HL-60 (cell line): ENCODE measurements at regions not wholly inside any gene's neighbourhood (a gene's known extent, or its start where the extent isn't known, plus 50 kb on each side); places are given as distances from the start of the nearest gene placed in this dataset.

Experiments used
- DNase-seq, 2 experiments: peaks; one replicate each; pipeline ENCODE4 v3.0.0-alpha.2; 2010 to 2020; ENCODE audit warnings: low read depth in 1 of 2, low spot score in 1 of 2
- H3K27ac ChIP-seq: fragments of 250-450 bp; sonication (Bioruptor Pico); replicated peaks from 2 replicates; pipeline ENCODE4 v1.5.1; 2020; ENCODE audit warnings: mild to moderate bottlenecking, moderate library complexity
- H3K27me3 ChIP-seq: fragments of 250-450 bp; sonication (Bioruptor Pico); 2 replicates; pipeline ENCODE4 v1.5.1; 2021; ENCODE audit warnings: mild to moderate bottlenecking, moderate library complexity; ENCODE audit not compliant: insufficient read depth, poor library complexity, severe bottlenecking
- H3K4me3 ChIP-seq: replicated peaks from 2 replicates; pipeline ENCODE4 v1.5.1; 2011; ENCODE audit warnings: mild to moderate bottlenecking, control low read depth, low read length; ENCODE audit not compliant: insufficient read depth
- CTCF ChIP-seq: IDR thresholded peaks from one replicate; pipeline ENCODE4 v1.5.1; 2011; ENCODE audit warnings: low read length, control low read depth, inconsistent platforms; ENCODE audit not compliant: insufficient read depth
- GABPA ChIP-seq: IDR thresholded peaks from 2 replicates; pipeline ENCODE4 v1.6.1; 2012; ENCODE audit warnings: low read depth
- POLR2AphosphoS5 ChIP-seq: IDR thresholded peaks from 2 replicates; pipeline ENCODE4 v1.6.1; 2012; ENCODE audit warnings: low read depth
- REST ChIP-seq: IDR thresholded peaks from 2 replicates; pipeline ENCODE4 v1.6.1; 2012; ENCODE audit warnings: low read depth; ENCODE audit not compliant: insufficient replicate concordance
- SPI1 ChIP-seq: IDR thresholded peaks from 2 replicates; pipeline ENCODE4 v1.6.1; 2012; ENCODE audit warnings: low read depth, mild to moderate bottlenecking, borderline replicate concordance

GRCh38 chr3:22319446-22319845 lies 568.4 kb upstream of the ZNF385D start:
- TF ChIP-seq POLR2AphosphoS5 (no peak), SPI1 (no peak), CTCF (no peak), GABPA (no peak)
- Histone ChIP-seq H3K27ac (no peak overlapping the region), H3K27me3 (no peaks in the 10 kb centered on the region), H3K4me3 (no peak overlapping the region)
- DNase-seq = no peak

- Histone ChIP-seq H3K27me3 (no peaks in the 10 kb centered on the region), H3K27ac (no peak overlapping the region), H3K4me3 (no peak overlapping the region)
- DNase-seq = no peak
- no peak for TF ChIP-seq GABPA
- TF ChIP-seq SPI1 = no peak
- TF ChIP-seq CTCF = no peak
- TF ChIP-seq POLR2AphosphoS5 = no peak
- TF ChIP-seq REST = no peak
These were observed 571.9 kb upstream of the ZNF385D start for GRCh38 chr3:22322861-22323260.

GRCh38 chr3:22326305-22326704 lies 575.3 kb upstream of the ZNF385D start:
- TF ChIP-seq CTCF (no peak), GABPA (no peak), REST (no peak), POLR2AphosphoS5 (no peak), SPI1 (no peak)
- Histone ChIP-seq H3K27me3 (no peaks in the 10 kb centered on the region), H3K27ac (no peak overlapping the region), H3K4me3 (no peak overlapping the region)
- no peak for DNase-seq

- Histone ChIP-seq H3K27me3 (no peaks in the 10 kb centered on the region), H3K27ac (no peak overlapping the region), H3K4me3 (no peak overlapping the region)
- no peak for DNase-seq
- TF ChIP-seq POLR2AphosphoS5 (no peak), GABPA (no peak)
These were observed 584.0 kb upstream of the ZNF385D start for GRCh38 chr3:22334996-22335395.
